ENCODE measurements at regions not wholly inside any gene's neighbourhood (a gene's known extent, or its start where the extent isn't known, plus 50 kb on each side); places are given as distances from the start of the nearest gene placed in this dataset.

- TF ChIP-seq CTCF (conservative IDR thresholded peaks at IDR 0.05; ENCODE audit: low read depth, low read length): no peak
- TF ChIP-seq CEBPB (IDR thresholded peaks at IDR 0.05; ENCODE audit: low read depth, low read length): no peak
- no peak for TF ChIP-seq MXI1 (IDR thresholded peaks at IDR 0.05; ENCODE audit: borderline replicate concordance, low read depth, low read length)
- no peak for TF ChIP-seq MAFK (IDR thresholded peaks at IDR 0.05; ENCODE audit: low read depth, low read length)
- TF ChIP-seq SMC3 (IDR thresholded peaks at IDR 0.05; ENCODE audit: low read depth, low read length): no peak
- no peak for TF ChIP-seq BHLHE40 (IDR thresholded peaks at IDR 0.05; ENCODE audit: low read depth, low read length)
- no peak for TF ChIP-seq CHD1 (IDR thresholded peaks at IDR 0.05; ENCODE audit: low read depth, low read length)
- no peak for TF ChIP-seq POLR2A (IDR thresholded peaks at IDR 0.05; ENCODE audit: low read depth, low read length)
- TF ChIP-seq RFX5 (IDR thresholded peaks at IDR 0.05; ENCODE audit: low read depth, low read length): no peak
Measured at GRCh38 chr7:52261057-52261456, 774.4 kb upstream of the POM121L12 start.
